ENCODE measurements at regions not wholly inside any gene's neighbourhood (a gene's known extent, or its start where the extent isn't known, plus 50 kb on each side); places are given as distances from the start of the nearest gene placed in this dataset.
"Not testable (repeated sequence)": the region's sequence is repeated elsewhere in the genome, so short reads cannot be mapped to it uniquely, and the experiment has no call there.

GRCh38 chr7:6990426-6991152 is 164.5 kb upstream of the CCZ1B start:
- DNase-seq = not testable (repeated sequence)

DNA sequence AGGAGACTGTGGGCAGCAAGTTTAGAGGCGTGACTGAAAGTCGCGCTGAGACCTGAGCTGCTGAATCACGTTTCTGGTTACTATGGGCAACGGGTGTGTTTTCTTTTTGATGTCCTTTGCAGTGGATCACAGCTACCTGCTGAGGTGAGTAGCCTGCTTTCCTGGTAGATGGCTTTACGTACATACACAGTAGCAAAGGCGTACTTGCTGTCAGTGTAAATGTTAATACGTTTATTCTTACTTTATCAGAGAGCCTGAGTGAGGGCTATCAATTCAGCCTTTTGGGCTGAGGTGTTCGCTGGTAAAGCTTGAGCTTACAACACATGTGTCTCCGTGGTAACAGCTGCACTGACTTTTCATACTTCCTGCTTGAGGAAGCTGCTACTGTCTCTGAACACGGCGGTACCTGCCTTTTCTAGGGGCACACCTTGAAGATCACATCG is 165.1 kb upstream of the CCZ1B start:
- DNase-seq = peak; percentile 76

GRCh38 chr7:6991686-6992085 is 165.6 kb upstream of the CCZ1B start:
- not testable (repeated sequence) for DNase-seq

- DNase-seq = not testable (repeated sequence)
Observed at GRCh38 chr7:6992133-6992532, 166.1 kb upstream of the CCZ1B start.

- DNase-seq = not testable (repeated sequence)
Observed at GRCh38 chr7:6995026-6995425, 169.0 kb upstream of the CCZ1B start.

- not testable (repeated sequence) for DNase-seq
Observed at GRCh38 chr7:6995493-6996289, 169.6 kb upstream of the CCZ1B start.

DNA sequence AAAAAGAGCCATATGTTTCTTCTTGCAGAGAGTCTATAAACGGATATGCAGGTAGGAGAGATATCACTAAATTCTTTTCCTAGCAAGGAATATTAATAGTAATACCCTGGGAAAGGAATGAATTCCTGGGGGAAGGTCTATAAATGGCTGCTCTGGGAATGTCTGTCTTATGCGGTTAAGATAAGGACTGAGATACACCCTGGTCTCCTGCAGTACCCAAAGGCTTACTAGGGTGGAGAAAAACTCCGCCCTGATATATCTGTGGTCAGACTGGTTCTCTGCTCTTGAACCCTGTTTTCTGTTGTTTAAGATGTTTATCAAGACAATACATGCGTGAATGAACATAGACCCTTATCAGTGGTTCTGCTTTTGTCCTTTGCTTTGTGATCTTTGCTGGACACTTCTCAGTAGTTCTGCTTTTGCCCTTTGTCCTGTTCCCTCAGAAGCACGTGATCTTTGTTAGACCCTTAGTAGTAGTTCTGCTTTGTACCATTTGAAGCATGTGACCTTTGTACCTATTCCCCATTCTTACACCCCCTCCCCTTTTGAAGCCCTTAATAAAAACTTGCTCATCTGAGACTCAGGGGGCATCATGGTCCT is 173.1 kb upstream of the CCZ1B start:
- DNase-seq = not testable (repeated sequence)

- DNase-seq = no peak
Observed at GRCh38 chr7:7002418-7003062, 176.5 kb upstream of the CCZ1B start.

GRCh38 chr7:7005303-7005702 is 177.0 kb upstream of the C1GALT1 start:
- DNase-seq = no peak

- DNase-seq = not testable (repeated sequence)
Observed at GRCh38 chr7:7005949-7006348, 176.4 kb upstream of the C1GALT1 start.

DNA sequence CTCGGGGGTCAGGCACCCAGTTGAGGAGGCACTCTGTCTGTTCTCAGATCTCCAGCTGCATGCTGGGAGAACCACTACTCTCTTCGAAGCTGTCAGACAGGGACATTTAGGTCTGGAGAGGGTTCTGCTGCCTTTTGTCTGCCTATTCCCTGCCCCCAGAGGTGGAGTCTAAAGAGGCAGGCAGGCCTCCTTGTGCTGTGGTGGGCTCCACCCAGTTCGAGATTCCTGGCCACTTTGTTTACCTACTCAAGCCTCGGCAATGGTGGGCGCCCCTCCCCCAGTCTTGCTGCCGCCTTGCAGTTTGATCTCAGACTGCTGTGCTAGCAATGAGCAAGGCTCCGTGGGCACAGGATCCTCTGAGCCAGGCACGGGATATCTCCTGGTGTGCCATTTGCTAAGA is 171.1 kb upstream of the C1GALT1 start:
- DNase-seq = not testable (repeated sequence)

DNA sequence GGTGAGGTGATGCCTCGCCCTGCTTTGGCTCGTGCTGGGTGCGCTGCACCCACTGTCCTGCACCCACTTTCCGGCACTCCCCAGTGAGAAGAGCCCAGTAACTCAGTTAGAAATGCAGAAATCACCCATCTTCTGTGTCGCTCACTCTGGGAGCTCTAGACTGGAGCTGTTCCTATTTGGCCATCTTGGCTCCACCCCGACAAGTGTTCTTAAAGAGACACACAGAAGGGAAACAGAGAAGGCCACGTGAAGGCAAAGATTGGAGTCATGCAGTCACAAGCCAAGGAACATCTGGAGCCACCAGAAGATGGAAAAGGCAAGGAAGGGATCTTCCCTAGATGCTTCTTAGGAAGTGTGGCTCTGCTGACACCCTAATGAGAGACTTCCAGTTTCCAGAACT is 170.6 kb upstream of the C1GALT1 start:
- DNase-seq = not testable (repeated sequence)

DNA sequence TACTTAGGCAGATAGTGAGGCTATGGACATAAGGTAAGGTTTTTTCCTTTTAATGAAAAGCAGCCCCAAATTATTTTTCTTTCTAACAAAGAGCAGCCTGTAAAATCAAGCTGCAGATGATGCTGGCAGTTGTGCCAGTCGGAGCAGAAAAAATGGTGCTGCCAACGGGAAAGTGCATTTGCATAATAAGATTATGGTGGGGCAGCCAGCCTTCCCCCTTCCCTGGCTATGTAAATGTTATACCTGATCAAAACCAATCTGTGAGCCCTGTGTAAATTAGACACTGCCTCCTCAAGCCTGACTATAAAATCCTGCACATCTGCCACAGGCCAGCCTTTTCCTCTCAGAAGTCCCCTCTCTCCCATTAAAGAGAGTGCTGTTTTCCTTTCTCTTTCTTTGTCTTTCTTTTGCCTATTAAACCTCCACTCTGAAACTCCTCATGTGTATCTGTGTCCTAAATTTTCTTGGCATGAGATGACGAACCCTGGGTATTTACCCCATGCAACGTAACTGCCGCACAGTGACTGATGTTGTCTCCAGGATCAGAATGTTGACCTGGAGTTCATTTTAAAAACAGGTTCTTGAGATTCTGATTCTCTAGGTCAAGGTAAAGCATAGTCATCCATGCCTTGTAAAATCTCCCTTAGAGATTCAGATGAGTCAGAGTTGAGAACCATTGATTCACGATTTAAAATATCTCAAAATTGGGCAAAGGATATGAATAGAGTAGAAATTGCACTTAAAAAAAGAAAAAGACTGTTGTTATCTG is 167.3 kb upstream of the C1GALT1 start:
- no peak for DNase-seq

DNA sequence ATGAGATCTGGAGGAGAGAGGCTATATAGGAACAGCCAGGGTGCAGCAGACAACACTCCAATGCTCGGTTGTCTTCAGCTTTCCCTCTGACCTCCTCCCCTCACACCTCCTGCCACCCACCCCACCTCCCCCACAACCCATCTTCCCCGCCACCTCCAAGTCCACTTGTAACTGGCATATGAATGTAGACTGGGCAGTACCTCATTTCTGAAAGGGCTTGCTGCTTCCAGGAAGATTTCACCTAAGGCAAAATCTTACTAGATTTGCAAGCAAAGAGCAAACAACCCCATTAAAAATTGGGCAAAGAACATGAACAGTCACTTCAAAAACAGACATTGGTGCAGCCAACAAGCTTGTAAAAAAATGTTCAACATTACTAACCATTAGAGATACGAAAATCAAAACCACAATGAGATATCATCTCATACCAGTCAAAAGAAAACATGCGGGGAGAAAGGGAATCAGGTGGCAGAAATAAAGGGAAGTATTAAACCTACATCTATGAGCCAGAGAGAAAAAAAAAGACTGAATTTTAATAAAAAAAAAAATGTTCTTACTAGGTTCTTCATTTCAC is 164.6 kb upstream of the C1GALT1 start:
- DNase-seq = no peak

DNA sequence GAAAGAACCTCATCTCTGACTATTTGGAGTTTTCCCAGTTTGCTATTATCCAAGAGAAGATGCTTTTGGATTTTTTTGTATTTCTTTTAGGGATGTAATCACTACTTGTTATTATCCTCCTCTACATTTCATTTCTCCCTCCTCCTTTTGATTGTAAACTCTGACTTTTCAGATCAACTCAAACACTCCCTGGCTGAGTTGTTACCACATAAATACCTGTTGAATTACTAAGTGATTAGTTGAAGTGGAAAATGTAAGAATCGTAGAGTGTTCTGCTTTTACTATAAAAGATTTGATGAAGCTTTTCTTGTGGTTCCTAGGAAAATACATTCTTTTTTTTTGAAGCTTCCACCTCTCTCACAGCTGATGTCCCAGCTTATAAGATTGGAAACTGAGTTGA is 164.1 kb upstream of the C1GALT1 start:
- DNase-seq = no peak

DNA sequence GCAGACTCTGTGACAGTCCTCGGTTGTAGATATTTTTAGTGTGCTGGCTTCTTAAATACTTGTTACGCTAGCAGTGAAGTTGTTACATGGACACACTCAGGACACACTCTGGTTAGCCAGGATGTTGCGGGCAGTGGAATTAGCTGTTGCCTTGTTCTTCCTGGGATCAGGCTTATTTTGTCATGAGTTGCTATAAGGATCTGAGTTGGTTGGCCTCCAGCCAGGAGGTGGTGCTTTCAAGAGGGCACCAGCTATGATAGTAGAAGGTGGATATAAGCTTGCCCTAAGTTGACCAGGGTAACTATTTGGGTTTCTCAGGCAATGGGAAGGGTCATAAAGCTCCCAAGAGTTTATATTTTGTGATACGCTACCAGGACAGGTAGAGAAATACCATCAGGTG is 150.1 kb upstream of the C1GALT1 start:
- DNase-seq = no peak

- DNase-seq = no peak
Observed at GRCh38 chr7:7035851-7036250, 146.5 kb upstream of the C1GALT1 start.

- DNase-seq = not testable (repeated sequence)
Observed at GRCh38 chr7:7042286-7042893, 140.0 kb upstream of the C1GALT1 start.

DNA sequence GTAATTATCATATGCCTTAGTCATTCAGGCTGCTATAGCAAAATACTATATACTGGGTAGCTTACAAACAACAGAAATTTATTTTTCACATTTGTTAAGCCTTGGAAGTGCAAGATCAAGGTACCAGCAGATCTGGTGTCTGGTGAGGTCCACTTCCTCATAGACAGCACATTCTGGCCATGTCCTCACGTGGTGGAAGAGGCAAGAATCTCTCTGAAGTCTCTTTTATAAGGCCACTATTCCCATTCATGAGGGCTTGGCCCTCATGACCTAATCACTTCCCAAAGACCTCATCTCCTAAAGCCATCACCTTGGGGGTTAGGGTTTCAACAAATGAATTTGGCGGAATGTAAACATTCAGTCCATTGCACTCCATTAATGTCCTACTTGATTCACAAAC is 137.5 kb upstream of the C1GALT1 start:
- DNase-seq = no peak

DNA sequence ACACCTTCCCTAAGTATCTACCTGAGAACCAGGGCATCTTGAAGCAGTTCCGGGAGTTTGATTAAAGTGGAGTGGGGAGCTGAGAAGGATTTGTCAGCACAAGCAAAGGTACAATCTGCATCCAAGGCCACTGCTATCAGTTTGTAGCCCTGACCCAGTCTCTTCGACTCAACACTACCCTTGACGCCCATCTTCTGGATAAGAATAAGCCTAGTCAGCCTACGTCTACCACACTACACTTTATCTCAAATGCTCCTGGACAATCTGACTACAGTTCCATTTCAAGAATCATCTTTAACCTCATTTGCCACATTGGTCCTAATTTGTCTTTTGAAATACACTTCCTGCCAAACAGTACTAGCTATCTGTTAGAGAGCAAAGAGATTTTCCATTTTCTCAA is 134.1 kb upstream of the C1GALT1 start:
- no peak for DNase-seq
